ENCODE measurements at regions not wholly inside any gene's neighbourhood (a gene's known extent, or its start where the extent isn't known, plus 50 kb on each side); places are given as distances from the start of the nearest gene placed in this dataset.

GRCh38 chr3:84194029-84194428 is 764.8 kb upstream of the CADM2 start:
- TF ChIP-seq CTCF (IDR thresholded peaks at IDR 0.05), result no peak
- TF ChIP-seq POLR2AphosphoS5 (IDR thresholded peaks at IDR 0.05), result no peak
- no peak for TF ChIP-seq POLR2A (IDR thresholded peaks at IDR 0.05)
- no peak for TF ChIP-seq EP300 (IDR thresholded peaks at IDR 0.05)

Data from suprapubic skin (tissue), 4 donors.